Esophagus muscularis mucosa (tissue), 3 donors: ENCODE measurements at regions not wholly inside any gene's neighbourhood (a gene's known extent, or its start where the extent isn't known, plus 50 kb on each side); places are given as distances from the start of the nearest gene placed in this dataset.

Experiments
- POLR2A ChIP-seq: fragments of 450-650 bp; IDR thresholded peaks from one replicate; pipeline ENCODE4 v1.6.1; 2017; ENCODE audit warnings: antibody characterized with exemption, moderate library complexity, mild to moderate bottlenecking, low read depth
- POLR2AphosphoS5 ChIP-seq, 2 donors: sonication (generic); formaldehyde crosslinking; IDR thresholded peaks; one replicate each; pipeline ENCODE4 v1.6.1; 2017; ENCODE audit warnings: antibody characterized with exemption in 2 of 2
- TF ChIP-seq, protein P1 (sequence below), 3 experiments: fragments of 200-600 bp in 2 of 3; fragments of 450-650 bp in 1 of 3; sonication (generic) in 2 of 3; IDR thresholded peaks; one replicate each; pipeline ENCODE4 v1.5.1; 2017 to 2019; ENCODE audit warnings: antibody characterized with exemption in 3 of 3, mild to moderate bottlenecking in 2 of 3, moderate library complexity in 1 of 3

DNA sequence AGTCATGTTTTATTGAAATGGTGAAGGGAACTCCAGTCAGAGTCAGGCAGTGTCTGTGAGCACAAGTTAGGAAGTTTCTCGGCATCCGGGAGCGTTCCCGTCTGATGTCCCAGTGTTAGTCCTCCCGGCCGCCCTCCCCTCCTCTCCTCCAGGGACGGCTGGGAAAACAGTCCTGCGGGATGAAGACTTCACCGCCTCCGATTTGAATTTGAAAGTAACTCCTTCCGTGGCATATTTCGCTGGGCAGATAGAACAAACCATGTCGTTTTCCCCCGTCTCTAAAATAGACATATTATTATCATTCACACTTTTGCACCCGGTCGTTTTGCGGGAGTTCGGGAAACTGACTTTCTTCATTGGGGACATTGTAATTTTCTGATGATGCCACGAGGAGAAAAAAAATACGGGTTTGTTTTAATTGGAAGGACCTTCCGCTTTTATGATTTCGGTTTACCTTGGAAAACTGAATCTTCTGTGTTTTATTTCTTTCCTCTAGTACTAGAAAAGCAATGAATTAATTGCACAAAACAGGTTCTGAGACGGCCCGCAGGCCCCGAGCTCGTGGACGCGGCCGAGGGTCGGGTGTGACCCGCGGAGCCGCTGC lies 76.6 kb downstream of the ZIC5 start:
- TF ChIP-seq, protein P1, sequence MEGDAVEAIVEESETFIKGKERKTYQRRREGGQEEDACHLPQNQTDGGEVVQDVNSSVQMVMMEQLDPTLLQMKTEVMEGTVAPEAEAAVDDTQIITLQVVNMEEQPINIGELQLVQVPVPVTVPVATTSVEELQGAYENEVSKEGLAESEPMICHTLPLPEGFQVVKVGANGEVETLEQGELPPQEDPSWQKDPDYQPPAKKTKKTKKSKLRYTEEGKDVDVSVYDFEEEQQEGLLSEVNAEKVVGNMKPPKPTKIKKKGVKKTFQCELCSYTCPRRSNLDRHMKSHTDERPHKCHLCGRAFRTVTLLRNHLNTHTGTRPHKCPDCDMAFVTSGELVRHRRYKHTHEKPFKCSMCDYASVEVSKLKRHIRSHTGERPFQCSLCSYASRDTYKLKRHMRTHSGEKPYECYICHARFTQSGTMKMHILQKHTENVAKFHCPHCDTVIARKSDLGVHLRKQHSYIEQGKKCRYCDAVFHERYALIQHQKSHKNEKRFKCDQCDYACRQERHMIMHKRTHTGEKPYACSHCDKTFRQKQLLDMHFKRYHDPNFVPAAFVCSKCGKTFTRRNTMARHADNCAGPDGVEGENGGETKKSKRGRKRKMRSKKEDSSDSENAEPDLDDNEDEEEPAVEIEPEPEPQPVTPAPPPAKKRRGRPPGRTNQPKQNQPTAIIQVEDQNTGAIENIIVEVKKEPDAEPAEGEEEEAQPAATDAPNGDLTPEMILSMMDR (IDR thresholded peaks at IDR 0.05) = no peak
- TF ChIP-seq POLR2AphosphoS5 (IDR thresholded peaks at IDR 0.05) (no peak), POLR2A (no peak)
